ENCODE measurements at regions not wholly inside any gene's neighbourhood (a gene's known extent, or its start where the extent isn't known, plus 50 kb on each side); places are given as distances from the start of the nearest gene placed in this dataset.

GRCh38 chr1:193333166-193333565 lies 146.8 kb upstream of the B3GALT2 start:
- no peak for TF ChIP-seq CTCF (IDR thresholded peaks at IDR 0.05)
- Histone ChIP-seq H3K4me3 (no peak overlapping the region), H3K27ac (no peak overlapping the region)
- DNase-seq (ENCODE audit: low spot score), result no peak

GRCh38 chr1:193326296-193326695 lies 139.9 kb upstream of the B3GALT2 start:
- H3K27ac ChIP-seq, result no peak overlapping the region
- H3K4me3 ChIP-seq, result no peak overlapping the region
- DNase-seq (ENCODE audit: low spot score), result no peak
- no peak for TF ChIP-seq CTCF (IDR thresholded peaks at IDR 0.05)

- Histone ChIP-seq H3K27ac (no peak overlapping the region), H3K4me3 (no peak overlapping the region)
- DNase-seq (ENCODE audit: low spot score), result no peak
- TF ChIP-seq CTCF (IDR thresholded peaks at IDR 0.05), result no peak
These were observed 139.4 kb upstream of the B3GALT2 start for GRCh38 chr1:193325771-193326170.

GRCh38 chr1:193325042-193325441 lies 138.6 kb upstream of the B3GALT2 start:
- TF ChIP-seq CTCF (IDR thresholded peaks at IDR 0.05), result no peak

GRCh38 chr1:193322211-193322610 lies 135.8 kb upstream of the B3GALT2 start:
- no peak for DNase-seq (ENCODE audit: low spot score)
- Histone ChIP-seq H3K27ac (no peak overlapping the region), H3K4me3 (no peak overlapping the region)
- no peak for TF ChIP-seq CTCF (IDR thresholded peaks at IDR 0.05)

More at GRCh38 chr1:193325042-193325441, 138.6 kb upstream of the B3GALT2 start:
- no peak for DNase-seq (ENCODE audit: low spot score)
- Histone ChIP-seq H3K4me3 (no peak overlapping the region), H3K27ac (no peak overlapping the region)

- Histone ChIP-seq H3K27ac (no peak overlapping the region), H3K4me3 (no peak overlapping the region)
- no peak for DNase-seq (ENCODE audit: low spot score)
- no peak for TF ChIP-seq CTCF (IDR thresholded peaks at IDR 0.05)
These were observed 134.9 kb upstream of the B3GALT2 start for GRCh38 chr1:193321242-193321840.

- no peak for DNase-seq (ENCODE audit: low spot score)
- no peak for TF ChIP-seq CTCF (IDR thresholded peaks at IDR 0.05)
- no peak overlapping the region for H3K27ac ChIP-seq
- no peak overlapping the region for H3K4me3 ChIP-seq
These were observed 133.9 kb upstream of the B3GALT2 start for GRCh38 chr1:193320270-193320669.
